ENCODE measurements at regions not wholly inside any gene's neighbourhood (a gene's known extent, or its start where the extent isn't known, plus 50 kb on each side); places are given as distances from the start of the nearest gene placed in this dataset.

DNA sequence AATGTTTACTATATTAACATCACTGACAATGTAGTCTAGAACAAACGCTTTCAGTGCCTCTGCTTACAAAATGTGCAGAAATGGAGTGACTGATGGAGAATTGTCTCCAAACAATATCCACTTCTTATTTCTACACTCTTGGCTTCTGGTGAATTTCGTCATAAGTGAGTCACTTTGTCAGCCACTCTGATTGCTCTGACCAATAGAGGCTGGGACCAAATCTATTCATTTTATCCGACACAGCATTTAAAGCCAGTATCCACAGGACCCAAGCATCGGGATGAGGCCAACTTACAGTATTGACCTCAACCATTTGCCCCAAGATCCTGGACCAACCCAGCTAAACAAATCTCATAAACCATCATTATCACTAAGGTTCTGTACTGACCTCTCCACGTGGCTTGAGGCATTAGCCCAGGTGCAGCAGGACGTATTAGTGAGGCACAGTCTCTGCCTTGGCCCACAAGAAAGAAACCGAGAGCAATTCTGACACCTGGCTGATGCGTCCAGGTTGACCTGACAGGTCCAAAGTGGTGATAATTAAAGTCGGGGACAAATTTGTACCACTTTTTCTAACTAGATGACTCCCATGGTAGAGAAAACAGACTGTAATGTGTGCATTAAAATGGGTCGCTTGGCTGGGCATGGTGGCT is 53.3 kb upstream of the ERO1B start:
- peak; percentile 27 for DNase-seq (ENCODE audit: low read depth)
- no peak for TF ChIP-seq POLR2A (IDR thresholded peaks at IDR 0.05; ENCODE audit: extremely low read depth, insufficient read length)
- TF ChIP-seq MYC (IDR thresholded peaks at IDR 0.05; ENCODE audit: low read depth, low read length) = no peak
- TF ChIP-seq, protein P1, sequence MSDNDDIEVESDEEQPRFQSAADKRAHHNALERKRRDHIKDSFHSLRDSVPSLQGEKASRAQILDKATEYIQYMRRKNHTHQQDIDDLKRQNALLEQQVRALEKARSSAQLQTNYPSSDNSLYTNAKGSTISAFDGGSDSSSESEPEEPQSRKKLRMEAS (IDR thresholded peaks at IDR 0.05; ENCODE audit: low read depth, low read length) = no peak
- TF ChIP-seq, protein P2, sequence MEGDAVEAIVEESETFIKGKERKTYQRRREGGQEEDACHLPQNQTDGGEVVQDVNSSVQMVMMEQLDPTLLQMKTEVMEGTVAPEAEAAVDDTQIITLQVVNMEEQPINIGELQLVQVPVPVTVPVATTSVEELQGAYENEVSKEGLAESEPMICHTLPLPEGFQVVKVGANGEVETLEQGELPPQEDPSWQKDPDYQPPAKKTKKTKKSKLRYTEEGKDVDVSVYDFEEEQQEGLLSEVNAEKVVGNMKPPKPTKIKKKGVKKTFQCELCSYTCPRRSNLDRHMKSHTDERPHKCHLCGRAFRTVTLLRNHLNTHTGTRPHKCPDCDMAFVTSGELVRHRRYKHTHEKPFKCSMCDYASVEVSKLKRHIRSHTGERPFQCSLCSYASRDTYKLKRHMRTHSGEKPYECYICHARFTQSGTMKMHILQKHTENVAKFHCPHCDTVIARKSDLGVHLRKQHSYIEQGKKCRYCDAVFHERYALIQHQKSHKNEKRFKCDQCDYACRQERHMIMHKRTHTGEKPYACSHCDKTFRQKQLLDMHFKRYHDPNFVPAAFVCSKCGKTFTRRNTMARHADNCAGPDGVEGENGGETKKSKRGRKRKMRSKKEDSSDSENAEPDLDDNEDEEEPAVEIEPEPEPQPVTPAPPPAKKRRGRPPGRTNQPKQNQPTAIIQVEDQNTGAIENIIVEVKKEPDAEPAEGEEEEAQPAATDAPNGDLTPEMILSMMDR (IDR thresholded peaks at IDR 0.05; ENCODE audit: low read depth, low read length) = no peak
- H3K4me3 ChIP-seq (ENCODE audit: low read depth, low read length) = no peak overlapping the region

GRCh38 chr1:236332092-236332758 is 50.5 kb upstream of the ERO1B start:
- no peak for TF ChIP-seq MYC (IDR thresholded peaks at IDR 0.05; ENCODE audit: low read depth, low read length)
- H3K4me3 ChIP-seq (ENCODE audit: low read depth, low read length) = no peak overlapping the region
- DNase-seq (ENCODE audit: low read depth) = no peak

Data from NB4 (cell line).